ENCODE measurements at regions not wholly inside any gene's neighbourhood (a gene's known extent, or its start where the extent isn't known, plus 50 kb on each side); places are given as distances from the start of the nearest gene placed in this dataset.
A peak's percentile ranks its signal among the peaks of the same experiment; 100 is the strongest.

DNA sequence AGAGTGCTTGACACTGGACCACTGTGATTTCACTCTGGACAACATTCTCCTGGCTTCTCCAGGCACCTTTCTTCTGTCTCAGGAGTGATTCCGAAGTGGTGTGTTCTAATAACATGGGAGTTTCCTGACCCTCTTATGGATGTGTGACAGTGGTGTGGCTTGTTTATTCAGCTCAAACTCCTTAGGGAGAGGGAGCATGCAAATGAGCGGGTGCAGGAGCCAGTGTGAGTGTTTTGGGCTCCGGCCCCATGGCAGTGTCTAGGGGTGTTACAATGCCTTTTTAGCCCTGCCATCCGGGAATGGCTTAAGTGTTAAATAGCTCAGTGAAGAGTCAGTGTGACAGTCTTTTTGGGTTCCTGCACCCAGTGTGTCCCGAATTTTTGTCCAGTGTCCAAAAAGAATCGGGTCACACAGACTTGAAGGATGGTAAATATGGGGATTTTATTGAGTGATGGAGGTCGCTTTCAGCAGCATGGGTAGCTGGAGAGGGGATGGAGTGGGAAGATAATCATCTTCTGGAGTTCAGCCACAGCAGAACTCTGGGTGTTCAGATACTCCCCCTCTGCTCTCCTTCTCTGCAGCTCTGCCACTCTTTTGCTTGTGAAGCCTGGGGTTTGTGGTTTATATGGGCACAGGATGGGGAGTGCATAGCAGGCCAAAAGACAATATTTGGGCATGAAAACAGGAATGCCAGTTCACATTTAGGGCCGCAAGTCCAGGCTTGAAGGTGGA is 928.9 kb upstream of the CITED2 start:
- TF ChIP-seq, protein P1, sequence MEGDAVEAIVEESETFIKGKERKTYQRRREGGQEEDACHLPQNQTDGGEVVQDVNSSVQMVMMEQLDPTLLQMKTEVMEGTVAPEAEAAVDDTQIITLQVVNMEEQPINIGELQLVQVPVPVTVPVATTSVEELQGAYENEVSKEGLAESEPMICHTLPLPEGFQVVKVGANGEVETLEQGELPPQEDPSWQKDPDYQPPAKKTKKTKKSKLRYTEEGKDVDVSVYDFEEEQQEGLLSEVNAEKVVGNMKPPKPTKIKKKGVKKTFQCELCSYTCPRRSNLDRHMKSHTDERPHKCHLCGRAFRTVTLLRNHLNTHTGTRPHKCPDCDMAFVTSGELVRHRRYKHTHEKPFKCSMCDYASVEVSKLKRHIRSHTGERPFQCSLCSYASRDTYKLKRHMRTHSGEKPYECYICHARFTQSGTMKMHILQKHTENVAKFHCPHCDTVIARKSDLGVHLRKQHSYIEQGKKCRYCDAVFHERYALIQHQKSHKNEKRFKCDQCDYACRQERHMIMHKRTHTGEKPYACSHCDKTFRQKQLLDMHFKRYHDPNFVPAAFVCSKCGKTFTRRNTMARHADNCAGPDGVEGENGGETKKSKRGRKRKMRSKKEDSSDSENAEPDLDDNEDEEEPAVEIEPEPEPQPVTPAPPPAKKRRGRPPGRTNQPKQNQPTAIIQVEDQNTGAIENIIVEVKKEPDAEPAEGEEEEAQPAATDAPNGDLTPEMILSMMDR (IDR thresholded peaks at IDR 0.05): no peak
- TF ChIP-seq POLR2AphosphoS5 (IDR thresholded peaks at IDR 0.05): peak; percentile 8
- no peak for TF ChIP-seq POLR2A (IDR thresholded peaks at IDR 0.05)
